ENCODE measurements at regions not wholly inside any gene's neighbourhood (a gene's known extent, or its start where the extent isn't known, plus 50 kb on each side); places are given as distances from the start of the nearest gene placed in this dataset.

DNA sequence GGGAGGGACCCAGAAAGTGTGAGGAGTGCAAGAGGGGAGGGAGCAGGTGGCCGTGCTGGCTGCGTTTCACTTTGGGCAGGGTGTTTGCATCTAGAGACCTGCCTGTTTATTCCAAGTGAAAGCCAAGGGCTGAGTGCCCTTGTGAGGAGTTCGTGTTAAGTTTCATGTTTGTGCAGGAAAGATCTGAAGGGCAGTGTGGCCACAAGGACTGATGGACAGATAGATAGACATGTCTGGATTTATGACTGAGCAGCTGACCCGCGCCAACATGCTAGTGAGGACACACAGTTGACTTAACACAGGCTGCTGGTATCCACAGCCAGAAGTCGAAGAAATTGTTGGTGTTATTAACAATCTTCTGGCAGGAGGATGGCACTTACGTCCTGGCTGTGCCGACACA lies 387.6 kb upstream of the TNP1 start:
- H3K36me3 ChIP-seq (ENCODE audit: low read depth), result no peaks in the 10 kb centered on the region
- no peak overlapping the region for H2AFZ ChIP-seq
- H3F3A ChIP-seq (ENCODE audit: insufficient read depth, low read depth), result no peaks in the 10 kb centered on the region
- BruUV-seq (replicated peaks), result no TSS peak
- ChIA-PET CTCF (no interaction called here), POLR2A (ENCODE audit: unreplicated experiment) (no interaction called here)
- no peaks in the 10 kb centered on the region for H3K27me3 ChIP-seq (ENCODE audit: insufficient read depth, low read depth)
- H3K27ac ChIP-seq, result no peak overlapping the region
- no peak overlapping the region for H3K4me2 ChIP-seq
- intact Hi-C loops (cut with micrococcal nuclease; ENCODE audit: unreplicated experiment), result no loop called here
- H4K20me1 ChIP-seq (ENCODE audit: insufficient read depth), result no peaks in the 10 kb centered on the region
- no peak for DNase-seq
- H3K9me3 ChIP-seq (ENCODE audit: insufficient read depth, low read depth), result no peaks in the 10 kb centered on the region
- TF ChIP-seq, protein P1, sequence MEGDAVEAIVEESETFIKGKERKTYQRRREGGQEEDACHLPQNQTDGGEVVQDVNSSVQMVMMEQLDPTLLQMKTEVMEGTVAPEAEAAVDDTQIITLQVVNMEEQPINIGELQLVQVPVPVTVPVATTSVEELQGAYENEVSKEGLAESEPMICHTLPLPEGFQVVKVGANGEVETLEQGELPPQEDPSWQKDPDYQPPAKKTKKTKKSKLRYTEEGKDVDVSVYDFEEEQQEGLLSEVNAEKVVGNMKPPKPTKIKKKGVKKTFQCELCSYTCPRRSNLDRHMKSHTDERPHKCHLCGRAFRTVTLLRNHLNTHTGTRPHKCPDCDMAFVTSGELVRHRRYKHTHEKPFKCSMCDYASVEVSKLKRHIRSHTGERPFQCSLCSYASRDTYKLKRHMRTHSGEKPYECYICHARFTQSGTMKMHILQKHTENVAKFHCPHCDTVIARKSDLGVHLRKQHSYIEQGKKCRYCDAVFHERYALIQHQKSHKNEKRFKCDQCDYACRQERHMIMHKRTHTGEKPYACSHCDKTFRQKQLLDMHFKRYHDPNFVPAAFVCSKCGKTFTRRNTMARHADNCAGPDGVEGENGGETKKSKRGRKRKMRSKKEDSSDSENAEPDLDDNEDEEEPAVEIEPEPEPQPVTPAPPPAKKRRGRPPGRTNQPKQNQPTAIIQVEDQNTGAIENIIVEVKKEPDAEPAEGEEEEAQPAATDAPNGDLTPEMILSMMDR (conservative IDR thresholded peaks at IDR 0.05), result no peak
- no peak for TF ChIP-seq EZH2 (IDR thresholded peaks at IDR 0.05; ENCODE audit: low read depth)
- H3K4me3 ChIP-seq, result no peak overlapping the region
- no peaks in the 10 kb centered on the region for H3K4me1 ChIP-seq (replicated peaks; ENCODE audit: insufficient read depth)
- H3K79me2 ChIP-seq (ENCODE audit: low read depth), result no peaks in the 10 kb centered on the region
- H3K9me2 ChIP-seq (ENCODE audit: insufficient read depth), result no peaks in the 10 kb centered on the region; the same call in 1 of the 2 replicates

DNA sequence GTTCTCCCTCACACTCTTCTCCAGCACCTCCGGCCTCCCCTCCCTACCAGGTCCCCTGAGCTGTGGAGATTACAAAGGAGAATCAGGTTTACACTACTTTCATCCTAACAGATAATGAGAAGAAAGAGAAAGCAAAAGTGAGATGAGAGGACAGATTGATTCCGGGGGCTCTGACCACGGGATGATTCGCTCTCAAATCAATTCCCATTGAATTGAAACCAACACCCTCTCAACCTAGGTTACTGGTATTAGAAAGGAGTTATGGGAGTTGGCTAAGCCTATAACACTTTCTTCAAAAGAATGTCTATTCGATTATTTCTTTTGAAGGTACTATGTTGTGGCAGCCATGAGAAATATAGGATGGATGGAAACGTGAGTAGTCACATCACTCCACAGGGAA lies 386.2 kb upstream of the TNP1 start:
- H3K9me3 ChIP-seq (ENCODE audit: insufficient read depth, low read depth), result no peaks in the 10 kb centered on the region
- H3K4me3 ChIP-seq, result no peak overlapping the region
- H3K4me2 ChIP-seq, result no peak overlapping the region
- H4K20me1 ChIP-seq (ENCODE audit: insufficient read depth), result no peaks in the 10 kb centered on the region
- H3K79me2 ChIP-seq (ENCODE audit: low read depth), result no peaks in the 10 kb centered on the region
- DNase-seq, result no peak
- H3K27me3 ChIP-seq (ENCODE audit: insufficient read depth, low read depth), result no peaks in the 10 kb centered on the region
- no peaks in the 10 kb centered on the region for H3F3A ChIP-seq (ENCODE audit: insufficient read depth, low read depth)
- no peaks in the 10 kb centered on the region for H3K36me3 ChIP-seq (ENCODE audit: low read depth)
- no peaks in the 10 kb centered on the region; the same call in 1 of the 2 replicates for H3K9me2 ChIP-seq (ENCODE audit: insufficient read depth)
- no peak overlapping the region for H2AFZ ChIP-seq
- BruUV-seq (replicated peaks), result no TSS peak
- no peaks in the 10 kb centered on the region for H3K4me1 ChIP-seq (replicated peaks; ENCODE audit: insufficient read depth)
- ChIA-PET POLR2A (ENCODE audit: unreplicated experiment) (no interaction called here), CTCF (no interaction called here)
- intact Hi-C loops (cut with micrococcal nuclease; ENCODE audit: unreplicated experiment), result no loop called here
- H3K27ac ChIP-seq, result no peak overlapping the region
- TF ChIP-seq EZH2 (IDR thresholded peaks at IDR 0.05; ENCODE audit: low read depth), result no peak
- TF ChIP-seq, protein P1 (conservative IDR thresholded peaks at IDR 0.05), result no peak

DNA sequence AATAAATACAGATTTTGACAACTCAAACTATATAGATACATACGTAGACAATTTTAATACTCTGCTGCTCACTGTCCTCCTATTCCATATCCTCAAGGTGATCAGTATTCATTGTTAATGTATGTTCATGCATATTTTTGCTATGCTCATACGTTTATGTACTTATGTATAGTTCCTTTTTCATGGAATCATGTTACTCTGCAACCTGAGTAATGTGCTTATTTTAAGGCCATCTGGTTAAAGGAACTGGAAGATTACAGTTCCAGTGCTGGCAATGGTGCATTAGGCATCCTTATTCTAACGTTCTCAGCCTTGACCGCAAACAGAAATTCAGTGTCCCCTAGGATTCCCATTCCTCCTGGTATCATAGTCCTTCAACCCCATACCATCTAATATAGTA lies 385.0 kb upstream of the TNP1 start:
- CTCF ChIA-PET, result no interaction called here
- intact Hi-C loops (cut with micrococcal nuclease; ENCODE audit: unreplicated experiment), result no loop called here
- Histone ChIP-seq H3K9me2 (ENCODE audit: insufficient read depth) (no peaks in the 10 kb centered on the region; the same call in 1 of the 2 replicates), H3K79me2 (ENCODE audit: low read depth) (no peaks in the 10 kb centered on the region), H3K36me3 (ENCODE audit: low read depth) (no peaks in the 10 kb centered on the region), H3K4me1 (replicated peaks; ENCODE audit: insufficient read depth) (peaks cover 5% of the 10 kb centered on the region), H4K20me1 (ENCODE audit: insufficient read depth) (no peaks in the 10 kb centered on the region), H3K27me3 (ENCODE audit: insufficient read depth, low read depth) (no peaks in the 10 kb centered on the region), H3K9me3 (ENCODE audit: insufficient read depth, low read depth) (no peaks in the 10 kb centered on the region), H3K4me2 (no peak overlapping the region), H2AFZ (no peak overlapping the region), H3K27ac (no peak overlapping the region), H3F3A (ENCODE audit: insufficient read depth, low read depth) (no peaks in the 10 kb centered on the region), H3K4me3 (no peak overlapping the region; the same call in 1 of the 2 replicates)
- BruUV-seq (replicated peaks), result no TSS peak
- DNase-seq, result no peak
- TF ChIP-seq, protein P1 (conservative IDR thresholded peaks at IDR 0.05), result no peak
- TF ChIP-seq EZH2 (IDR thresholded peaks at IDR 0.05; ENCODE audit: low read depth), result no peak
- POLR2A ChIA-PET (ENCODE audit: unreplicated experiment), result no interaction called here

All from PC-9 (cell line).